ENCODE measurements at regions not wholly inside any gene's neighbourhood (a gene's known extent, or its start where the extent isn't known, plus 50 kb on each side); places are given as distances from the start of the nearest gene placed in this dataset. TPM values are rescaled to one million over a fixed set of nuclear protein-coding genes. Genes with fewer than 3 reads are reported as not detected.

DNA sequence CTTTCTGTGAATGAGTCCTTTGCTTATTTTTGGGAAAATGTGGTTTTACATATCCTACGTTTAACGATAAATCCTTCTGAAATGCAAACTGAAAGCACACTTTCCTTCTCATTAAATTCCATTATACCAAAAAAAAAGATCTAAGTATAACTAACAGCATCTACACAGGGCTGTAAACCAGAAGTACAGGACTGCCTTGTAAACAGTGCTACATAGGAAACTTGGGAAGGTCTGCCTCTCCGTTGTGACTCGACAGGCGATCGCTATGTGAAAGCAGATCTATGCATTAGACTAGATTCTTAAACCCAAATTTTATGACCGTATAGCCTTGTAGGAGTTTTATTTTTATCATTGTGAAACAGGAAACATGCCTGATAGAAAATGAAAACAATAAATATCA, 690.5 kb downstream of the ARHGAP15 start:
- Mint-ChIP-seq H3K4me3 (no peak overlapping the region), H3K9me3 (no peaks in the 10 kb centered on the region), H3K4me1 (peaks cover 6% of the 10 kb centered on the region), H3K36me3 (no peaks in the 10 kb centered on the region), H3K27me3 (ENCODE audit: insufficient read depth, low read depth) (no peaks in the 10 kb centered on the region), H3K27ac (no peak overlapping the region)
- H3K9ac ChIP-seq: no peak overlapping the region
- peaks cover 26% of the 10 kb centered on the region for H3K4me1 ChIP-seq
- H3F3A ChIP-seq (ENCODE audit: low read depth): peaks cover 4% of the 10 kb centered on the region
- H3K4me3 ChIP-seq: no peak overlapping the region
- DNase-seq (ENCODE audit: low spot score): no peak
- no peaks in the 10 kb centered on the region for H3K36me3 ChIP-seq
- TF ChIP-seq EZH2 (IDR thresholded peaks at IDR 0.05) (no peak), EZH2phosphoT487 (IDR thresholded peaks at IDR 0.05) (no peak)
- TF ChIP-seq, protein P1, sequence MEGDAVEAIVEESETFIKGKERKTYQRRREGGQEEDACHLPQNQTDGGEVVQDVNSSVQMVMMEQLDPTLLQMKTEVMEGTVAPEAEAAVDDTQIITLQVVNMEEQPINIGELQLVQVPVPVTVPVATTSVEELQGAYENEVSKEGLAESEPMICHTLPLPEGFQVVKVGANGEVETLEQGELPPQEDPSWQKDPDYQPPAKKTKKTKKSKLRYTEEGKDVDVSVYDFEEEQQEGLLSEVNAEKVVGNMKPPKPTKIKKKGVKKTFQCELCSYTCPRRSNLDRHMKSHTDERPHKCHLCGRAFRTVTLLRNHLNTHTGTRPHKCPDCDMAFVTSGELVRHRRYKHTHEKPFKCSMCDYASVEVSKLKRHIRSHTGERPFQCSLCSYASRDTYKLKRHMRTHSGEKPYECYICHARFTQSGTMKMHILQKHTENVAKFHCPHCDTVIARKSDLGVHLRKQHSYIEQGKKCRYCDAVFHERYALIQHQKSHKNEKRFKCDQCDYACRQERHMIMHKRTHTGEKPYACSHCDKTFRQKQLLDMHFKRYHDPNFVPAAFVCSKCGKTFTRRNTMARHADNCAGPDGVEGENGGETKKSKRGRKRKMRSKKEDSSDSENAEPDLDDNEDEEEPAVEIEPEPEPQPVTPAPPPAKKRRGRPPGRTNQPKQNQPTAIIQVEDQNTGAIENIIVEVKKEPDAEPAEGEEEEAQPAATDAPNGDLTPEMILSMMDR (IDR thresholded peaks at IDR 0.05): no peak
- H3K27me3 ChIP-seq: no peaks in the 10 kb centered on the region
- no peaks in the 10 kb centered on the region for H3K9me3 ChIP-seq (ENCODE audit: low read depth)
- H3K4me2 ChIP-seq: no peak overlapping the region
- no peaks in the 10 kb centered on the region for H4K20me1 ChIP-seq (ENCODE audit: low read depth)
- H3K79me2 ChIP-seq (ENCODE audit: low read depth): no peaks in the 10 kb centered on the region
- no peak overlapping the region for H2AFZ ChIP-seq (replicated peaks)
- H3K27ac ChIP-seq: no peak overlapping the region

DNA sequence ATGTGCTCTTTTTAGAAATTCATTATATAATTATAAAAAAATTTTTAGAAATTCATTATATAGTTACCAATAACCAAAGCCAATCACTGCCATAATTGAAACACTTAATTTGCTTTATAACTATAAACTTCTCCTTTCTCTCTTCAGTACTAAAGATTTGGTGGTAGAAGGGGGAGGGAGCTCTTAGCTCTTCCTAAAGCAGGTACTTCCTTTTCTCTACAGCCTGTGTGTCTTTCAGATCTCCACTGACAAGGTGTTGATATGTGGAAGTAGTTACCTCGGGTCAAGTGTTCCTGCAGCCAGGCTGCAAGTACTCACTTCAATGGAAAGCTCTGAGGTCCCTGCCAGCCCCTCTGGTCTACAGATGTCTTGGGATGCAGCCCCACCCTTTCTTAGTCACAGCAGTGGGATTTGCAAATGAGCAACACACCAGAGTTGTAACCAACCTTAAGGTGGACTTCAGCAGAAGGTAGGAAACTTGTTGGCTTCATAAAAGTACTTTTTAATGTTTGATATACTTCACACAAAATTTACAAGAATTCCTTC, 690.0 kb downstream of the ARHGAP15 start:
- Mint-ChIP-seq H3K27ac (no peak overlapping the region), H3K27me3 (ENCODE audit: insufficient read depth, low read depth) (no peaks in the 10 kb centered on the region), H3K9me3 (no peaks in the 10 kb centered on the region), H3K4me1 (peaks cover 3% of the 10 kb centered on the region), H3K36me3 (no peaks in the 10 kb centered on the region), H3K4me3 (no peak overlapping the region)
- Histone ChIP-seq H3F3A (ENCODE audit: low read depth) (peaks cover 4% of the 10 kb centered on the region), H2AFZ (replicated peaks) (no peak overlapping the region), H3K4me2 (no peak overlapping the region), H3K27ac (no peak overlapping the region), H3K79me2 (ENCODE audit: low read depth) (no peaks in the 10 kb centered on the region), H3K4me1 (peaks cover 21% of the 10 kb centered on the region), H3K36me3 (no peaks in the 10 kb centered on the region), H3K9me3 (ENCODE audit: low read depth) (no peaks in the 10 kb centered on the region), H4K20me1 (ENCODE audit: low read depth) (no peaks in the 10 kb centered on the region), H3K9ac (no peak overlapping the region), H3K4me3 (no peak overlapping the region), H3K27me3 (no peaks in the 10 kb centered on the region)
- no peak for DNase-seq (ENCODE audit: low spot score)
- TF ChIP-seq, protein P1 (IDR thresholded peaks at IDR 0.05): no peak
- TF ChIP-seq EZH2phosphoT487 (IDR thresholded peaks at IDR 0.05) (no peak), EZH2 (IDR thresholded peaks at IDR 0.05) (no peak)

Small RNA genes lying in the stretch of these regions (small RNA-seq; reads per million reads assigned to genes)
- not detected for gene RF00019

Data from neural progenitor cell (in vitro differentiated cells).